Peyer's patch (tissue), 4 donors: ENCODE measurements at regions not wholly inside any gene's neighbourhood (a gene's known extent, or its start where the extent isn't known, plus 50 kb on each side); places are given as distances from the start of the nearest gene placed in this dataset.

Experiments used
- POLR2A ChIP-seq, 2 donors: fragments of 450-650 bp; IDR thresholded peaks; one replicate each; pipeline ENCODE4 v1.5.1; 2017; ENCODE audit warnings: antibody characterized with exemption in 2 of 2, mild to moderate bottlenecking in 2 of 2, moderate library complexity in 2 of 2
- TF ChIP-seq, protein P1 (sequence below), 6 experiments: fragments of 450-650 bp in 4 of 6; fragments of 200-600 bp in 2 of 6; sonication (generic) in 1 of 6; IDR thresholded peaks; one replicate each; pipeline ENCODE4 v1.5.1; 2017 to 2019; ENCODE audit warnings: antibody characterized with exemption in 6 of 6, mild to moderate bottlenecking in 3 of 6, moderate library complexity in 1 of 6

DNA sequence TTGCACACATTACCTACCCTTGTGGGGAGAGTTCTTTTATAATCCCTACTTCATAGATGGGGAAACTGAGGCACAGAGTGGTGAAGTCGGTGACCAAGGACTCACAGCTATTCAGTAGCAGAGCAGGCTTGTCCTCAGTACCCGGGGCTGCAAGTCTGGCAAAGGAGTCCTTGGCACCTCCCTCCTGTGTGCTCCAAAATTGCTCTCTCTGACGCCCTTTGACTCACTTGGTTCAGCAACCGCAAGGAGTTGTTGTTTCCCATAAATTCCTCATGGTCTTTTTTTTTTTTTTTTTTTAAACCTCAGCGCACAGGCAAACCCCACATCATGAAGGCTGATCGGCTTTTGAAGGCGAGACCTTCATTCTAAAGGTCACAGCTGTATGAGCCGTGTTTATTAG lies 143.2 kb downstream of the CEBPB start:
- TF ChIP-seq, protein P1, sequence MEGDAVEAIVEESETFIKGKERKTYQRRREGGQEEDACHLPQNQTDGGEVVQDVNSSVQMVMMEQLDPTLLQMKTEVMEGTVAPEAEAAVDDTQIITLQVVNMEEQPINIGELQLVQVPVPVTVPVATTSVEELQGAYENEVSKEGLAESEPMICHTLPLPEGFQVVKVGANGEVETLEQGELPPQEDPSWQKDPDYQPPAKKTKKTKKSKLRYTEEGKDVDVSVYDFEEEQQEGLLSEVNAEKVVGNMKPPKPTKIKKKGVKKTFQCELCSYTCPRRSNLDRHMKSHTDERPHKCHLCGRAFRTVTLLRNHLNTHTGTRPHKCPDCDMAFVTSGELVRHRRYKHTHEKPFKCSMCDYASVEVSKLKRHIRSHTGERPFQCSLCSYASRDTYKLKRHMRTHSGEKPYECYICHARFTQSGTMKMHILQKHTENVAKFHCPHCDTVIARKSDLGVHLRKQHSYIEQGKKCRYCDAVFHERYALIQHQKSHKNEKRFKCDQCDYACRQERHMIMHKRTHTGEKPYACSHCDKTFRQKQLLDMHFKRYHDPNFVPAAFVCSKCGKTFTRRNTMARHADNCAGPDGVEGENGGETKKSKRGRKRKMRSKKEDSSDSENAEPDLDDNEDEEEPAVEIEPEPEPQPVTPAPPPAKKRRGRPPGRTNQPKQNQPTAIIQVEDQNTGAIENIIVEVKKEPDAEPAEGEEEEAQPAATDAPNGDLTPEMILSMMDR (IDR thresholded peaks at IDR 0.05), result no peak
- no peak for TF ChIP-seq POLR2A (IDR thresholded peaks at IDR 0.05)
